ENCODE measurements at regions not wholly inside any gene's neighbourhood (a gene's known extent, or its start where the extent isn't known, plus 50 kb on each side); places are given as distances from the start of the nearest gene placed in this dataset.
A peak's percentile ranks its signal among the peaks of the same experiment; 100 is the strongest.

- intact Hi-C loops (cut with DNase I): no loop called here
- no peak for DNase-seq
Observed at GRCh38 chr7:16323313-16323712, 98.0 kb downstream of the CRPPA start.

GRCh38 chr7:16320099-16320660 is 101.2 kb downstream of the CRPPA start:
- intact Hi-C loops (cut with DNase I): no loop called here
- no peak for DNase-seq

GRCh38 chr7:16318989-16319915 is 102.1 kb downstream of the CRPPA start:
- intact Hi-C loops (cut with DNase I): no loop called here
- DNase-seq: peak in 7 of 10 donors; percentile 10 to 73 (median 41)

GRCh38 chr7:16318463-16318862 is 102.9 kb downstream of the CRPPA start:
- DNase-seq: no peak
- intact Hi-C loops (cut with DNase I): no loop called here

- DNase-seq: no peak
- intact Hi-C loops (cut with DNase I): no loop called here
Observed at GRCh38 chr7:16317406-16317805, 103.9 kb downstream of the CRPPA start.

GRCh38 chr7:16315280-16315679 is 106.1 kb downstream of the CRPPA start:
- DNase-seq: no peak
- intact Hi-C loops (cut with DNase I): no loop called here

- DNase-seq: no peak
- intact Hi-C loops (cut with DNase I): no loop called here
Observed at GRCh38 chr7:16309129-16309528, 112.2 kb downstream of the CRPPA start.

- intact Hi-C loops (cut with DNase I): no loop called here
- DNase-seq: no peak
Observed at GRCh38 chr7:16301291-16301690, 120.0 kb downstream of the CRPPA start.

- intact Hi-C loops (cut with DNase I): no loop called here
- no peak for DNase-seq
Observed at GRCh38 chr7:16300361-16300895, 120.9 kb downstream of the CRPPA start.

- intact Hi-C loops (cut with DNase I): no loop called here
- no peak for DNase-seq
Observed at GRCh38 chr7:16299853-16300252, 121.5 kb downstream of the CRPPA start.

- intact Hi-C loops (cut with DNase I): no loop called here
- DNase-seq: no peak
Observed at GRCh38 chr7:16298221-16298620, 123.1 kb downstream of the CRPPA start.

GRCh38 chr7:16295558-16295957 is 125.8 kb downstream of the CRPPA start:
- intact Hi-C loops (cut with DNase I): no loop called here
- DNase-seq: no peak

GRCh38 chr7:16293669-16294425 is 127.5 kb downstream of the CRPPA start:
- no peak for DNase-seq
- intact Hi-C loops (cut with DNase I): no loop called here

GRCh38 chr7:16284581-16284980 is 136.8 kb downstream of the CRPPA start:
- DNase-seq: no peak
- intact Hi-C loops (cut with DNase I): no loop called here

GRCh38 chr7:16278167-16278787 is 143.1 kb downstream of the CRPPA start:
- DNase-seq: no peak
- intact Hi-C loops (cut with DNase I): no loop called here

GRCh38 chr7:16271990-16272665 is 149.2 kb downstream of the CRPPA start:
- intact Hi-C loops (cut with DNase I): no loop called here
- DNase-seq: no peak

- intact Hi-C loops (cut with DNase I): no loop called here
- DNase-seq: no peak
Observed at GRCh38 chr7:16271355-16271915, 149.9 kb downstream of the CRPPA start.

- intact Hi-C loops (cut with DNase I): no loop called here
Observed at GRCh38 chr7:16270844-16271243, 150.5 kb downstream of the CRPPA start.

GRCh38 chr7:16268821-16269768 is 152.2 kb downstream of the CRPPA start:
- intact Hi-C loops (cut with DNase I): no loop called here

More at GRCh38 chr7:16270844-16271243, 150.5 kb downstream of the CRPPA start:
- DNase-seq: no peak

More at GRCh38 chr7:16268821-16269768, 152.2 kb downstream of the CRPPA start:
- DNase-seq: no peak
